SK-N-DZ (cell line): ENCODE measurements at regions not wholly inside any gene's neighbourhood (a gene's known extent, or its start where the extent isn't known, plus 50 kb on each side); places are given as distances from the start of the nearest gene placed in this dataset.

Experiments used
- DNase-seq: peaks from one replicate; pipeline ENCODE4 v3.0.0-alpha.2; 2015; ENCODE audit warnings: low spot score

DNA sequence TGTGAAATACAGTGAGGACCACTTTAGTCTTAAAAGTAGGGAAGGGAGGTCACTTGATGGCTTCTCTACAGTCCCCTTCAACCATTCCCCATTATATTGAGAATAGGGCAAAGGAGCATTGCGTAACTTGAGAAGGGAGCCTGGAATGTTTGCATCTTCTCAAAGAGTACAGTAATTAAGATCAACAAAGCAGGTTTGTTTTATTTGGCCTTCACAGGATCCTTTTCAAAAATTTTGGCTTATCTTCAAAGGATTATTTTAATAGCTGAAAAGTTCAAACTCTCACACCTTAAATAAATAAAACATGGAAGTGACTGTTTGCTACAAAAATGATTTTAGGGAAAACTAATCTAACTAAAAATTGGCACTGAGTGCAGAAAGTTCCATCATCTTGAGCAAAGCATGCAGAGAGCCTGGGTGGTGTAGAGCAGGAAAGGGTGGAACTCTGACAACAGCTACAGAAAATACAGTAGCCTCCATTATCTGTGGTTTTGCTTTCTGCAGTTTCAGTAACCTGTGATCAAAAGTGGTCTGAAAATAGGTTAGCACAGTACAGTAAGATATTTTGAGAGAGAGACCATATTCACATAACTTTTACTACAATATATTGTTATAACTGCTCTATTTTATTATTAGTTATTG is 214.0 kb downstream of the MDFIC start:
- no peak for DNase-seq

DNA sequence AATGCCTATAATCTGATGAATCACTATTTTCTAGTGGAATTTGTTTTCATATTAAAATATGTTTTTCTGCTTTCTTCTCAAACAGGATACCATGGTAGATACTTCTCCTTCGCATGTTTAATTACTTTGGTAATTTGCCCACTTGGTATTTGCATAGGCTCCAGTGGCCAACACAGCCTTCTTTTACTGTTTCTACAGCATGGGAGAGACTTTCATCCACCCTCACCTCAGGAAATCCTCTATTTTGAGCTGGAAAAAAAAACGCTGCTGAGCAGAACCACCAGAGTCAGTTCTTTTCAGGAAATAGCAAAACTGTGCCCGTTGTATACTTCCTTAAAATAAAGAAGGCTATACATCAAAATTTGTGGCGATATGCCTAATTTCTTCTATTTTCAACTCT is 213.3 kb downstream of the MDFIC start:
- no peak for DNase-seq

DNA sequence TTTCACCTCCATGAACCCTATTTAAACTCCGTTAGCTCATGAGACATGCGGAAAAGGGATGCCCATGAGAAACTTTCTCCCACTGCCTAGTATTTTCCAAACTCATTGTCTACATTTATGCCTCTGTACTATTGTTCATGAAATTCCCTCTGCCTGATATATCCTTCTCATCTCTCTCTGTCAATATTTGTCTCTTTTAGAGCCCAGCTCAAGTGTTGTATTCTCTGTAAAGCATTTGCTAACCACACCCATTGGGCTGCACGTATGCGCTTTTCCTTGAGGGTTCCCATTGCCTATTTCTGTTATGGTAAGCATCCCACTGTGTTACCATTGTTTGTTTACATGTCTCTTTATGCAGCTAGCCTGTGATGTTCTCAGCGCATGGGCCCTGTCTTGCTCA is 211.4 kb downstream of the MDFIC start:
- DNase-seq, result no peak

DNA sequence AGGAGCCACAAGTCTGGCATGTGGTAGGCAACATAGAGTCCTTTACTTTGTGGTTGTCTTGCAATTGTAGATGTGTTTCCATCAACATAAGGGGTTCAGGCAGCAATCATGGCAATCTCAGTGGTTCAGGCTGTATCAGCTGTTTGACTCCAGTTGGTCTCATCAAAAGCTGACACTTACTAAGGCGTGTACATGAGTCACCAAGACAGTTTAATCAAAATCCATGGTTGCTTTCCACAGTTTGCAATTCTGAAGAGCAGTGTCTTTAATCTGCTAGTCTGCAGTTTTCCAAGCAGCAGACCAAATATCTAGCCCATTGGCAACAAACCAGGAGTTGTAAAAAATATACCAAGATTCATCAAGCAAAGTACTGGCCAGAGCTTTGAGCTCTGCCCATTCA is 210.2 kb downstream of the MDFIC start:
- no peak for DNase-seq

DNA sequence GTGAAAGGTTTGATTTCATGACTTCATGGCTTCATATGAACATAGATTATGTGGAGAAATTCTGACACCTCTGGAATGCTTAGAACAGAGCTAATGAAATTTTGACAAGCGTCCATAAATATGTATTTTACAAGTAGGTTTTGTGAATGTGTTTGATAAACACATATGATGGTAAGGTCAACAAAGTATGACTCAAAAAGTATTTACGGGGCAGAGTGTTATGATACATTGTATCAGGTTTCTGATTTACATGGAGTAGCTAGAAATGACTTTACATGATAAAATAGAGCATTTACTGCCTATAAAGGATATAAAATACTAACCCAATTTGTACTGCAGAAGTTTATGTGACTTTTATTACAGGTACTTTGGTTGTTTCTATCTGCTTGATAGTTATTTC is 206.3 kb downstream of the MDFIC start:
- no peak for DNase-seq

DNA sequence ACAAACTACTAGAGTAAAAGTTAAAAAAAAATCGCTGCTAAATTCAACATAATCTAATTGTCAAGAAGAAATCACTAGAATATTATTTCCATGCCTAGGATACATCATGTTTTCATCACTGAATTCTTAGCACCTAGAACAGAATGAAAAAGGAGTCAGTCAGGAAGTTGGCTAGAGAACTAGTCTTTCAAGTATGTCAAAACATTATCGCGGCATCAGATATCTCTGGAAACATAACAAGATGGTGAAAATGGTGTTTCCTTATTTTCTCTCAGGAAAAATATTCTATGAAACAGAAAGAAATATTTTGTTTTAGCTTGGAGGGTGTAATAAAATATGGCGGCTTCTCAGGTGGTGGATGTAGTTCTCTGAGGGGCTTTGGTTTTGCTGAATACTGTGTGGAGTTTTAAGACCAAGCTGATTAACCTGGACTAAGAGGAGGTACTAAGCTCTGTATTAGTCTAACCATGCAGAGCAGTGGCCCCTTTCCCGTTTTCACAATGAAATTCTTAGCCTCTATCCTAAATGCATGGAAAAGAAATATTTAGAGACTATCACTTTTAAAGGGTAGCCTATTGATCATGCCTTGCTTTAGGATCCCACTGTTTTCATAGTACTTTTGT is 205.6 kb downstream of the MDFIC start:
- DNase-seq, result no peak

DNA sequence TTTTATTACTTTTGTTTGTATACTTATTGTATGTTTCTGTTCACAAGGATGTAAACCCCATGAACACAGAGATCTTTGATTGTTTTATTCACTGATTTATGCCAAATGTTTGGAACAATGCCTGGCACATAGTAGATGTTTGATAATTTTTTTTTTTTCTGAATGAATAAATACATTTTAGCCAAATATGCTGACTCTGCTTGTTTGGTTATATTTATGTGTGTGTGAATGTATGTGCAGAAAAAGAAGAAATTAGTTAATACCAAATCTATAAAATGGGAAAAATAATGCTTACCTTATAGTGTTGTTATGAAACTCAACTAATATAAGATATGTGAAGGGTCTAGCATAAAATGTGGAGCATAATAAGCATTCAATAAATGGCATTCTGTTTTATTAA is 203.9 kb downstream of the MDFIC start:
- DNase-seq, result no peak

DNA sequence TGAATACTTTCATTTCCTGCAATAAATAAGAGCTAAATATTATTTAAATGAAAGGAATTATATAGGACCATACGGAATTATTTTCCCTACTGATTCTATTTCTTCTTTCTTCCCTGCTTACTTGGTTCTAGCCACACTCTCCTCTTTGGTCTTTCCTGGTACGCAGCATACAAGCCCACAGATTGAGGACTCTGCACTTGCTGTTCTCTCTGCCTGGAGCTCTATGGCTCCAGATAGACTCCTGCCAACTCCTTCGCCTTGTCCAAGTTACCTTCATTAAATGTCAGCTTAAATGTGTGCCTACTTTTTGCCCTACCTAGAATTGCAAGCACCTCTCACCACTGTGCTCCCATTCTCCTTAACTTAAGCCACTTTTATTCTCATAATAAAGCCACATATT is 203.4 kb downstream of the MDFIC start:
- no peak for DNase-seq

DNA sequence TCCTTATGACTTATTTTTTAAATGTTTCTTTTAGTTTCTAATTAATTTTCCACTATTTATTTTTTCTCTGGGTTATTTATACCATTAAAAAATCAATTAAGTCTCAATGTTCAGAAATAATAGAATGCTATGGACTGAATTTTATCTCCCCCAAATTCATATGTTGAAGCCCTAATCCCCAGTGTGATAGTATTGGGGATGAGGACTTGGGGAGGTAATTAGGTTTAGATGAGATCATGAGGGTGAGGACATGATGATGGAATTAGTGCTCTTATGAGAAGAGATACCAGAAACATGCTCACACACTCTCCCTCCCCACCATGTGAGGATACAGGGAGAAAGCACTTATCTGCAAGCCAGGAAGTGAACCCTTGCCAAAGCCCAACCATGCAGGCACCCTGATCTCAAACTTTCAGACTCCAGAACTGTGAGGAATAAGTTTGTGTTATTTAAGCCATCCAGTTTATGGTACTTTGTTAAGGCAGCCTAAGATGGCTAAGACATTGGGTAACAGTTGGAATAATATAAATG is 202.6 kb downstream of the MDFIC start:
- DNase-seq, result no peak

DNA sequence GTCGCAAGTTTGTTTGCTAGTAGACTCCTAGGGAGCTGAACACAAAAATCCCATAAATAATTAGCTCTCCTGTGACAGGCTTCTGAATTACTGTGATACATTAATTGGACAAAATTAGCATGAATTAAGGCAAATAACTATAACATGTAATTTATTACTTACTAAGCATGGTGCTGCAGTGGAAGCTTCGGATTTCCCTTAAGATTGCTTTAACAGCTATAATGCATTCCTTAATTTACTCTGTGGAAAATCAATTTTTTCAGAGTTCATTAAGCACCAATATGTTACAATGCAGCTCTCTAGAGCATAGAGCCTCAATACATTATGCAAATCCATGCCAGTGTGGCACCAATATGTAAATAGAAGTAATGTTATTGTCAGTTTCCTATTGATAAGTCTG is 201.5 kb downstream of the MDFIC start:
- no peak for DNase-seq

DNA sequence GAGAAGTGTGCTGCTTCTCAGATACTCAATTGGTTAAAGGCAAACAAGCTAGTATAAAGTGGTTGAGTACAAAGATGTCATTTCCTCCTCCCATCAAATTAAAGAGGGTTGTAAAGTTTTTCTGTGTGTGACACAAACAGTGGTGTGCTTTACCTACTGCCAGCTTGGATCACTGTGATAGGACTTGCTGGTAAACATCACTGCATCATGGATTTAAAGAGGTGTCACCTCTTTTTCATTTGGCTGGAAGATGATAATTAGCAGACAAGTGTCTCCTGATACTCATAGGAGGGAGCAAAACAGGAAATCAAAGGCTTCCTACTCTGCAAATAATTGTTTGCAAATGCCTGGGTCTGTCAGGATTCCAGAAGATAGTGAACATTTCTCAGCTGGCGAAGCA is 200.5 kb downstream of the MDFIC start:
- no peak for DNase-seq

DNA sequence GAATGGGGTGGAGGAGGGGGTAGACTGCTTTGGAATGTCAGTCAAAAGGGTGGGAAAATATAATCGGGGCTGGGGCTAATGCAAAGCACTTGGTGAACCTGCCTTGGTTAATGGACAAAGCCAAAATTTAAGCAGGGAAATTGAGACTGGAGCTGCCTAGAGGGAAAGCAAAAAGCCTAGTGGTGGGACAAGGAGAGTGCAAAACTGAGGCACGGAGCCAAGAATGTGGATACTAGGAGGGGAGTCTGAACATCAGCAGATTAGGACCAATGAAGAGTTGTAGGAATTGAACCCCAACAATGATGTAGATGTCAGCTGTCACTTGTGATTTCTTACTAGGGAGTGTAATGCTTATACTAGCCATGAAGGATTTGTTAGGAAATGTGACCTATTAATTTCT is 195.9 kb downstream of the MDFIC start:
- no peak for DNase-seq

DNA sequence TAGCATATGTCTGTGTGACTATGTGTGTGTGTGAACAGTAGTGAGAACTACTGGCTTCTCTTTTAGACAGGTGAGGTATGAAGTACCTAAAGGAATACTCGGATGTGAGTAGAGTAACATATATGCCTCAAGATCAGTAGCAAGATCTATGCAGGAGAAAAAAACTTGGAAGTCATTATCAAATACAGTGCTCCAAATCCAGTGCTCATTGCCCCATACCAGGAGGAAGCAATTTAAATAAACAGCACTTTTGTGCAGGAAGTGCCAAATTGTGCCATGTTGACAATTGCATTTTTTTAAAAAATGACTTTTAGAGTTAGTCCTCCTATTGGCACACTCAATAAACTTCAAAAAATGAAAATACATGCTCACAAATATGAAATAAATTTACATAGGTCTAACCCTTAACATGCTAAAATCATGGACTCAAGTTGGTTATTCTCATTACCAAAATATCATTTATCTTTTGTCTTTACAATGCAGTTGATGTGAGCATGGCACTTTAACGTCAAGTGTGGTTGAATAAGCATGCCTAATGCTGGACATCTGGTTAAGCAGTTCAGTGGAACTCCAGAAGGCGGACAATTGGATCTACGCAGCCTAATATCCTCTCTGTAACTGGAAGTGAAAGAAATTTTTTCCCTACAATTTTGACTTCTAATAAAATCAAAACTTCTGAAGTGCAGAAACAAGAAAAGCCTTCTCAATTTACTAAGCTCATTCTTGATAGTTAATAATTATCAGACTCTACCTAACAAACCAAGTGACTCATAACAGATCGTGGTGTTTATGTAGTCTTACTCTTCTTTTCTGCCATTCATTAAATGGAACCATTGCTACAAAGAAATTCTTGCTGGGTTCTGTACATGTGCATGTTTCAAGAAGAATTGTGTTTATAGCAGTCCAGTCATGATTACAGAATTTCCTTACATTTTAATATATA is 195.2 kb downstream of the MDFIC start:
- no peak for DNase-seq

DNA sequence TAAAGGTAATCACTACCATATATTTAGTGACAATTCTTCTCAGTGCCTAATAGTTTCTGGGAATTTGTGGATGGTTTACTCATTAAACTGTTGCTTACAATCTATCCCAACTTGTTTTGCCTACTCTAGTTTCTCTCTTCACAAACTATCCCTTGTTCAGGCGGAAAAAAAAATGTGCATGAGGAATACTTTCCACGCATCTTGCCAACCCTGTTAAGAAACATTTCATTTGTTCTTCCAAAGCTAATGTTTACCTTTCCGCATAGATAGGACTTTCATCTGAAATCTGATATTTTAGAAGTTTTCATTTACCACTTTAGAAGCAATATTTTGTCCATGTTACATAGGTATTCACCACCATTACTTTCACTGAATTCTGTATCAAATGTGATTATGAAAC is 191.9 kb downstream of the MDFIC start:
- DNase-seq, result no peak

DNA sequence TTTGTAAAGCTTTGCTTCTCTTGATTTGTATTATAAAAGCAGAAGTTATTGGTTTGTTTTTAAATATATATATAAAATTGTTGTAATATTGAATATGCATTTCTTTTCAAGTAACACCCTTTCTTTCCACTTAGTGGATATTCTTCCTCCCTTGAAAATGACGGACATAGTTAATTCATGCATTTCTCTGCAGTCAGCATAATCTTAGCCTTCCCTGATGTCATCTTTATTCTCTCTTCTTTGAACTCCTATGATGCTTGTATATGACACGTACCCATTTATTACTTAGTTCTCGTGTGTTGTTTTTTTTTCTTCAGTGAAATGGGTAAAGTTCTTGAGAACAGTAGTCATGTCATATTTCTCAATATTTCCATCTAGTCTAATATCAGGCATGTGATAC is 191.2 kb downstream of the MDFIC start:
- DNase-seq, result no peak

DNA sequence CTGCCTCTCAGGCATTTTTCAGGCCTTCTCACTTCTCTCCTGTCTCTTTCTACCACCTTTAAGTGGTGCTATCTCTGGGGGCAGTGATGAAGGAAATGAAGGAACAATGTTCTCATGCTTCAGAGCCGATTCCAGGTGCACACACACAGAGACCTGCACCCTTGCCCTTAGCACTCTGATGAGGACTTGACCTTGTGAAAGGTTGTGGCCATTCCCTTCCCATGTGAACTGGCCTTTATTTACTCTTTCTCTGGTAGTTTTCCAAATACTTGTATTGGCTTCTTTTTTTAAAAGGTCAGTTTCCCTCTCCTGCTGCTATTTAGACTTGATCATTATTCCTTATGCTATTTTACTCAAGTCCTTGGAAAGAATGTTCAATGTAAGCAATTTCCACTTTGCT is 188.6 kb downstream of the MDFIC start:
- no peak for DNase-seq

DNA sequence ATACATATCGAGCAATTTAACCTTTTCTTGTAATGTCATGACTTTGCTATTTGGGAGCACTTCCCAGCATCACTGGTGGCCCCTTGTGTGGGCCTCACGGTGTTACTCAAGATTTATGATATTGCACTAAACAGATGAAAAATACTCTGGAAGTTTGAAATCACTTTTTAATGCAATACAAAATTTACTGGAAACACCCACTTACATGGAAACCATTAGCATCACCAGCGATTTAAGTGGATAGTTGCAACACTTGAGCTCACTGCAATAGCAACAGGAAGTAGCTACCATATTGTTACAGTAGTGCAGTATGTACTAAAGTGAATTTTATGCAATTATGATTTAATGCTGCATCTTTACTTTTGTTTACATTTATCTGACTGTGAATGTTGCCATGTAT is 184.4 kb downstream of the MDFIC start:
- DNase-seq, result no peak

DNA sequence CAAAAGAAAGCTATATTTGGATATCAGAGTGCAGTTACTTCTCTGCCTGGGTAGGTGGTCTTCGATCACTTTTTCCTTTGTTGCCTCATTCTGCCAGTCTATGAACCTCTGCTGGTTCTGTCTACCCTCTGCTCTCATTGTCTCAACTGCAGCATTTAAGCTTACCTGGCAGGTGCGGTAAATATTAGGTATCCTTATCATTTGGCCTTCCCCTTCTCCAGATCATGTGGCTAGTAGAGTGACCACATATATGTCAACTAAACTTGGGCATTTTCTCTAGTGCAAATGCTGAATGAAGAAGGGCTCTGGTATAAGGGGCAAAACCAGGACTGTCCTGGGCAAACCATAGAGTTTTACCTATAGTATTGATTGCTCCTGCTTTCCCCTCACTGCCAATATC is 180.8 kb downstream of the MDFIC start:
- DNase-seq, result no peak

DNA sequence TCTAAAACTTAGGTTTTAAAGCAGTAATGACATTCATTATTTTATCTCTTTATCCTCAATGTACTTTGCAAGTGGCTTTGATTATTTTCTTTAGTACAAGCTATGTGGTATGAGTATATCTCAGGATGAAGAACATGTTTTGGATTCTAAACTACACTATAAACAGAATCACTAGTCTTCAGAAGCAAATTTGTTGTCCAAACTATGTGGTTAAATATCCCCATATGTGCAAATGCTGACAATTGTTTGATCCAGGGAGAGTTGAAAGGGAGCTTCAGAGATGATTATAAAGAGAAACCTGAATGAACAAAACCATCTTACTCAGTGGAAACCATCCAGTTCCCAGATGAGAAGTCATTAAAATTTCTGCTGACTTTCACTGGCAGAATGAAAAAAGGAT is 179.3 kb downstream of the MDFIC start:
- no peak for DNase-seq

DNA sequence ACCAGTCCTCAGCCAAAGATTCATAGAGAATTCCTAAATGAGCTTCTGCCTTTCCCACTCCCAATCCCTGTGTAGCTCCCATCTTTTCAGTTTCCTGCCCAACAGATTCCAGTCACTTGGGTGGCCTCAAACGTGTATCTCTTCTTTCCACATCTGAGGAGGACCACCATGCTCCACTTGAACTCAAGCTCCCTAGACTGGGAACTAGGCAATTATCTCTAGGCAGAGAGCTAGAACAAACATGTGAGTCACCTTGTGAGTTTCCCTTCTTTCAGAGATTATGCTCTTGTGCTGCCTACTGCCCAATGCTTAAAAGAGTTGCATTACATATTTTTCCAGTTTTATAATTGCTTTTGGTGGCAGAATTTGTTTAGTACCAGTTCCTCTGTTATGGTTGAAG is 178.0 kb downstream of the MDFIC start:
- no peak for DNase-seq

DNA sequence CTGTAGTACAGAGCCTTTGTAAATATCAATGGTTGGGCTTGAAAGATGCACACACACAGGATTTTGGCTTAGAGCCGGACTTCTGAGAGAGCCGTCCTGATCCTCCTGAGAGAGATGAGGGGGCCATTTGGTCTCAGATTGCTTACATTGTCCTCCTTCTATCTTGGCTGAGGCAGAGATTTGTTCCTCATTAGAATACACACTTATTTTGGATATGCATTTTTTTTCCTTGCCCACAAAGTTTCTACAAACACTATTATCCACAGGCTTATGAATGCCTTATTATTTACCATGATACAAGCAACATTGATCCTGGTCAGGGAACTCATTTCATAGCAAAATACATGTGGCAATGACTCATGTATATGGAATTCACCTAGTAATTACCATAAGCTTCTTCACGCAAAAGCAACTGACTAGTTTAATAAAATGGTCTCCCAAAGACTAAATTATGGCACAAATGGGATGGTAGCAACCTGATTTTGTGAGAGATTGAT is 175.3 kb downstream of the MDFIC start:
- DNase-seq, result no peak

DNA sequence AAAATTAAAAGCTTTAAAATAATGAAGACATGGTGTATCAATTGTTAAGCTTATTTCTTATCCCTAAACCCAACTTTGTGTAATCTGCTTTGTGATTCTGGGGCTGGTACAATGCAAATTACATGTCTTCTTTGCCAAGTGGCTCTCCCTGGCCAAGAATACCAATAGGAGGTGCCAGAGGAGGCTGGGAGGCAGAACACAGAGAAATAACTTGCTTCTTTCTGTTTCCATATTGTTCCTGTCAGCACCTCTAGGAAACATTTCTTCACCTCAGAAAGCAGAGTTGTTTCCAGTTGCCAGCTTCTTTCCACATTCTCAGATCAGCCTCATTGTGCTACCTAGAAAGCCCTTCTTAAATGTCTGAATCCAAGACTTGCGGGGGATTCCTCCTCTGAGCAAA is 174.4 kb downstream of the MDFIC start:
- DNase-seq, result no peak
